ENCODE measurements at regions not wholly inside any gene's neighbourhood (a gene's known extent, or its start where the extent isn't known, plus 50 kb on each side); places are given as distances from the start of the nearest gene placed in this dataset.

DNA sequence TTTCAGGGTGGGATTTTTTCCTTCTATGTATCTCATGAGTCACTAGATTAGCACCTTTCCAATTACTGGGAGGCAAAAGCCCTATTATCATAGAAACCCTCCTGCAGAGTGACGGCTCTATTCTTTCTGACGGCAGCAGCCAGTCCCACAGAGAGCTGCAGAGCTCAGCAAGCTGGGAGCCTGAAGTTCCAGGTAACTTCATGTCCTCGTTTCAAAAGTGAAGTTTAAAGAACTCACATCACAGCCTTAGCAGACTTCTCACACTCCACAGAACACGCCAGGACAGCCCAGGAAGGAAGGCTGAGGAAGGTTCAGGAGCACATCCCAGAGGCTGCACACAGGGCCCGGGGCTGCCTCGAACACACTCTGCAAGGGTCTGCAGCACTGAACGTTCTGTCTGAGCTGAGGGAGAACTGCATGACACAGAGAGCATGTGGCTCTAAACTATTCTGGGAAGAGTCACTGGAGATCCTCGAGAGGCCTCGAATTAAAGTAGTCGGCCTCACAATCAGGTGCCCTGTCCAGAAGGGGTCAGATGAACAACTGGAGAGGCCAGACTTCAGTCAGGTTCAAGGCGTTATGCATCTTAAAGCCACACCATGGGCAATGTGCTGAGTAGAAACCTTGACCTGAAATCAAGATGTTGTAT, 104.2 kb upstream of the DRD2 start:
- DNase-seq = no peak

DNA sequence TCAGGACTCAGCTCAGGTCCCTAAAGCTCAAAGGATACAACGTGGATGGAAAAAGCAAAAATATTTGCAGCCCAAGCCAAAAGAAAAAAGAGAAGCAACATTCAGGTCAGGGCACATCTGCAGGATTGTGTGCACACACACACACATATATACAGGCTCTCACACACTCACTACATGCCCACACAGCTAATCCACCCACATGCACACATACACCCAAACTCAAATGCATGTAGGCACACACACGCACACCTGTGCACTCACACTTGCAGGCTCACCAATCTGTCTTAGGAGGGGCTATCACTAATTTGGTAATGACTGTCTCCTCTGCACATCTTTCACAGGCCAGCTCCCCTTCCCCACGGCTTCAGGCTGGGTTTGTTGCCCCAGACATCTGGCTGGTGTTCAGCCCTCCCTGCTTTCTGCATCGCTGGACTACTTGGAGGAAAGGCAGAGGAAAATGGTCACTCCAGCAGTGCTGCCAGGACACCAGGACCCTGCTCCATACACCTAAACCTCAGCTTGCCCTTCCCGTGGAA, 103.6 kb upstream of the DRD2 start:
- DNase-seq = no peak

DNA sequence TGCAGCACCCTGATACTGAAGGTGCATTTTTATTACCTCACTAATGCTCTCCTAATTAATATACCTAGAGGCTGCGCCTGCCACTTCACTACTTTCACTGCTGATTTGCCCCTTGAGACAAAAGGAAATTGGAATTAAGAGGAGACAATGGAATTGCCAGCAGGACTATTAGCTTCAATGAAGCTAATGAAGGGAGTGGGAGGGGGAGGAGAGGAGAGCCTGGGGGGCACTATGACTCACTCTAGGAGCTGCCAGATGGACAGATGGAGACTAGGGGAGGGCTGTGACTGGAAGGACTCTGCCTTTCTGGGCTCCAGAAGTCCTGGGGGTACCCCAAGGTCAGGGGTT, 102.8 kb upstream of the DRD2 start:
- no peak for DNase-seq

DNA sequence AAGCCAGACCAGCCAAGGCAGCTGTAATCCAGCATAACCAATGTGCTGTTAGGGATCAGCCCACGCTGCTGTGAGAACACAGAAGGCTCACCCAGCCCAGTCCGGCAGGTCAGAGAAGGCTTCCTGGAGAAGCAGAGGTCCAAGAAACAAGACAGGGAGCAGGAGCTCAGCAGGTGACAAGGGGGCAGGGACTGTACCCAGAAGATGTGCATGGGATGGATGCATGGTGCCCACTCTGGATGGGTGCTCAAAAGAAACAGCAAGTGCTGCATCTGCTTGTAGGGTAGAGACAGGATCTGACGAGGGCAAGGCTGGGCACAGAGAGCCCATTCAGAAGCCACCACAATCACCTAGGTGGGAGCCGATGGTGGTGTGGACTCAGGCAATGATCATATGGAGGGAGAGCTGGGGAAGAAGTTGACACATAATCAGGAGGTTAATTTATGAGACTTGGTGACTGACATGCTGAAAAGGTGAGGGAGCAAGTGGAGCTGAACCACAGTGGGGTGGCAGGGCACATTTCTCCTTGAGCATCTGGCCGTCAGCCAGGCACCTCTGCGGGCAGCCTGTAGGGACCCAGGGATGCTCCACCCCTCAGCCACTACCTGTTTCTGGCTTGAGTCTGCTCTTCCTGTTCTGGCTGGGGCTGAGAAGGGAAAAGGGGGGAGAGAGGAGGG, 102.3 kb upstream of the DRD2 start:
- DNase-seq = no peak

DNA sequence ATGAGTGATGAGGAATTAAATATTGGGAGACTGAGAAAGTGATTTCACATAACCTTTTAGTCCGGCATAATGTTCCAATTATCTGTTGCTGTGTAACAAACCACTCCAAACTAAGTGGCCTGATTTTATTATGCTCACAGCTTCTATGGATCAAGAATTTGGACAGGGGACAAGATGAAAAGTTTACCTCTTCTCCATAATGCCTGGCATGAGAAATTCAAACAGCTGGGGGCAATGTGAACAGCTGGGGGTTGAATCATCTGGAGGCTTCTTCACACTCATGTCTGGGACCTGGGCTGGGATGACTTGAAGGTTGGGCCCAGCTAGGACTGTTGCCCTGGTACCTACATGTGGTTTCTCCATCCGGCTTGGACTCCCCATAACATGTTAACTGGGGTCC, 99.4 kb upstream of the DRD2 start:
- no peak for DNase-seq

DNA sequence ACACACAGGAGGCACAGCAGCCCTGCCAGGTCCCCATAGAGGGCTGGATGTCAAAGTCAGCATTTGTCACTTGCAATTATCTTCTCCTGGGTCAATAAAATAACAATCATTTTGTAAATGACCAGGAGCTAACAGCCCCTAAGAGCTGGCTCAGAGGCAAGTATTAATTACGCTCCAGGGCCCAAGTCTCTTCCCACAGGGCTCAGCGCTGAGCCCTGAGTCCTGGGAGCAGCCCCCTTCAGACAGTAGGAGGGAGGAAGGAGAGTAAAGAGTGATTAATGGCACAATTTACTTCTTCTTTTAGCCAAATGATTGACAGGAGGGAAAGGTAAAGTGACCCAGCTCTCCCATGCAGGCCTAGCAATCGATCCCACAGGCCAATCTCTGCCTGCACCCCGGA, 99.0 kb upstream of the DRD2 start:
- no peak for DNase-seq

DNA sequence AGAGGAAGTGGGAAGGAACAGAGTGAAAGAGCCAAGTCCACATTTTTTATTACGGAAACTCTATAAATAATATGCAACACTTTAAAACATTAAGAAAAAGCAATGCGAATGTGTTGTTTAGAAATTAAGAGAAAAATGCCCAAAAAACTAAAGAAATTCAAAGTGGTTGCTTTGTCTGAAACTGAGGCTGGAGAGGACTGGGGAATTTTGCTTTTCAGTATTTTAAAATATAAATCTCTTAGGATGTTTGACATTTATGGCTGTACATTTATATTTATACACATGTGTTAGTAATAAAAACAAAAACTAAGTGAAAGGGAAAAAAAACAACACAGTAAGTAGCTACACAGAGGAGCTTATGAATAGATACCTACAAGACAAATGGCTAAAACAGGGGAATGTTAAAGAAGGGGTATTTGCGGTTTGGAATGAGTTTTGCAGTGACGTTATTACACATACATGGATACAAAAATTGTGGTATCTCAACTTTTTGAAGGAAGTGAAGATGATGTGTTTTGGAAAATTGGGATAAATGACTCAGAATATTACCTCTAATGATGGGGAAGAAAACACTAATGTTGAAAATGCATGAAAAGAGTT, 97.0 kb upstream of the DRD2 start:
- DNase-seq = no peak

DNA sequence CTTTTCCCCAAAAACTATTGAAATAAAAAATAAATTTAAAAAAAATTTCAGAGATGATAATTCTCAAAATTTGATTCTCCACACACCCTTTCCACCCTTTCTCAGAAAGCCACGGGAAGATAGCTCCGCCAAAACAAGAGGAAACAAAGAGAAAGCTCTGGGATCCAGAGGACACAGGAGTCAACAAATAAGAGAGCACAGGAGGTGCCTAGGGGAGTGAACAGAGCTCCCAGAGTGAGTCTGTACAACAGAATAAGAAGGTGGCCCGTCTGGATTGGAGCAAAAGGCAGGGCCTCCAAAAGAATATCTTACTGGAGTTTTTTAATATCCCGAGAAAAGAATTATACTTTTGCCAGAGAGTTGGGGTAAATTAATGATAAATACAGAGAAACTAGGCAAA, 96.3 kb upstream of the DRD2 start:
- DNase-seq = no peak

DNA sequence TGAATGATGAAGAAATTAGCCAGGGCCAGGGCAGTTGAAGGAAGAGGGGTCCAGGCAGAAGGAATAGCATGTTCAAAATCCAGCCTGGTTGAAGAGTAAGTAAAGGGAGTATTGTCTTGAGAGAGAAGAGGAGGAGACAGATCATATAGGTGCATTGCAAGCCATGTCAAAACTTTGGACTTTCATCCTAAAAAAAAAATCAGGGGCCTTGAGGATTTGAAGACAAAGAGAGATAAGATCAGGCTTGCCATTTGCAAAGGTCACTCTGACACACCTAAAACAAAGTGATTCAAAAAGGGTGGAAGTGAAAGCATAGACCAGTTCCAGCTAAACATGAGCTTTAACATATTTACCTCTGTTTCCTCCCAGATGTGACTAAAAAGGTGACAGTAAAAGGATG, 95.7 kb upstream of the DRD2 start:
- DNase-seq = no peak

DNA sequence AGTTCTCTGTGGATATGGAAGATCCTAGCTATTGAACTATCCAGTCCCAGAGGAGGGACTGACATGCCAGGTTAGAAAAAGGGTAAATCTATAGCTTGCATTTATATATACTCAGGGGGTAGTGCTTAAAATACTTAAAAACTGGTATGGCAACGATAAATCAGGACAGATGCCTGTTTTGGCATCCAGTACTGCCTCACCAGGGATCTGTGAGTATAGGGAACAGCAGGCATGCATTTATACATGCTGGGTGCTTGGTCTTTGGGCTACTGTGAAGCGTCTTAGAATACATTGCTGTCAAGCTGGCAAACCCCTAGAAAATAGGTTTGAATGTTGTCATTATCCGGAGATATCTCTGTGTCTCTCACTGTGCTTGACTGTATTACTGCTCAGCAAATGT, 94.2 kb upstream of the DRD2 start:
- DNase-seq = no peak

DNA sequence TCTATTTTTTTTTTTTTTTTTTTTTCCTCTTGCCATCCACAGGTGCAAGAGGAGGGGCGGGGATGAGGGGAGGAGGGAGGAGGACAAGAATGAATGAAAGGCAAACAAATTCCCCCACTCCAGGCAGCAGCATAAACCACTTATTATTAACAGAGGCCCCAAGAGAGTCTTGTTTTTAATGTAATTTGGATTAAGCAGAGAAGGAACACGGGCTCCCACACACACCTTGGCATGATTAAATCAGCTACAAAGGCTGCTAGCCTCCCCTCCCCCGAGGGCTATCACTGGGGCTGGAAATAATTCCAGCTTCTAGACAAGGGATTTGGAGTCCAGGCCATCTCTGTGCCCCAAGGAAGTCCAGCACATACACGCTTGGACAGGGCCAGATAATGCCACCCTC, 93.4 kb upstream of the DRD2 start:
- DNase-seq = no peak

DNA sequence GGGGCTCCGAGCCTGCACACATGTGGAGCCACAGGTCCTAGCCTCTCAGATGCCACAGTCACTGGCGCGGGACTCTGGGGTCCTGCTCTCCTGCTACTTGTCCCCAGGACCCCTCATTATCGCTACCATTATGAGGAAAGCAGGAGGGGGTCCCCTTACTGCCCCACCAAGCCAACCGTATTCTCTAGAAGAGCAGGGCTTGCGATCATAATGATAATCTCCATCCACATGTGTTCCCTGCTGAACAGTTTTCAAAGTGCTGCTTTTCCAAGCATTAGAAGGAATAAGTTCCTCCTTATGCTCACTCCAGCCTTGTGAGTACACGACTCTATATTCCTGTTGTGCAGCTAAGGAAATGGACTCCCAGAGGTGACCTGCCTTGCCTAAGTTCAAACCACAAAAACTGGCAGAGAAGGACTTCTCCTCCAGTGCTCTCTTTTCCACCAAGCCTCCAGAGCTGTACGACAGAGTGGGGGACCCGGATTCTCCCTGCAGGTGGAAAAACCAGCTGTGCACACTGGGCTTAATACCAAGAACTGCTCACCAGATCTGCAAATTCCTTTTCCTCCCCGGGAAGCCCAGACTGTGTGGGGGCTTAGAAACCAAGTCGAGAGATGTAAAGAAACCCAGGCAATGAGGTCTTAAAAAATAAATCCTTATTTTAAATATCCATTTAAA, 92.8 kb upstream of the DRD2 start:
- DNase-seq = no peak

DNA sequence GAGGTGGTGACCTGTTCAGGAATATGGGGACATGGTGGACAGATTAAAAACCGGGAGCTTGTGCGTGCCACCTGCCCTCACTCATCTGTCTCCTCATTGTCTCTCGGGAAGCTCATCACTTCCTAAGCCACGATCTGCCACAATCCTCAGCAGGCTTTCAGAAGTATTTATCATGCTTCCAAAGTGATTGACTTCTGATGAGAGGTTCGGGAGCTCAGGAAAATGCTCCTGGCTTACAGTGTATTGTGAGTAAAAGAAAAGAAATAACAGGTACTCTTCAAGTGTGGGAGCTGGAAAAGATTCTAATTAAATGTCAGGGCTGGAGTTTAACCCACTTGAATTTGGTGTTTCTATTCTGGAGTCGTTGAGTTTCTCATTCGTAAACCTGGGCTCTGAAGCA, 91.9 kb upstream of the DRD2 start:
- no peak for DNase-seq

DNA sequence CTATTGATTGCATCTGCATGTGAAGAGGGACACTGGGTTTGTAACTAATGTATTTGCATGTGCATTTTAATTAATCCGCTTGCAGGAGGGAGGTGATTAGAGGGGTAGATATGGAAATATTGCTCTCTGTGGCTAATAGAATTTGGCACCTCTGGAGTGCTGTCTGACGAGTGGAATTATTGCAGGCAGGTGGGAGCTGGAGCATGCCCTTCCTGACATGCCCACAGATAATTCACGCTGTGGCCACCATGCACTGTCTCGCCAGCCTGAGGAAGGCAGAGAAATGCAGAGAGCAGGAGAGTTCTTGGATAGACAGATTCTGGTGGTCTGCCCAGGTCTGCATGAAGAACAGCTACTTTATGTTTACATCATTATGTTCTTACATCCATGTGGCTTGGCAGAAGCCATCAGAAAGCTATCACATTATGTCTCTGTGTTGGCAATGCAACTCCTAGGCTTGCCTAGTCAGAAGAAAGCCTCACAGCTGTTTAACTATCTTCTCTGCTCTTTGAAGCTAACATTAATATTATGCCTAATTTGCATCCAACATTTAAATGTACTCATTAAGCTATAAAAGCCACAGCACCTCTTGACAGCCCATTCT, 89.4 kb upstream of the DRD2 start:
- DNase-seq = no peak

DNA sequence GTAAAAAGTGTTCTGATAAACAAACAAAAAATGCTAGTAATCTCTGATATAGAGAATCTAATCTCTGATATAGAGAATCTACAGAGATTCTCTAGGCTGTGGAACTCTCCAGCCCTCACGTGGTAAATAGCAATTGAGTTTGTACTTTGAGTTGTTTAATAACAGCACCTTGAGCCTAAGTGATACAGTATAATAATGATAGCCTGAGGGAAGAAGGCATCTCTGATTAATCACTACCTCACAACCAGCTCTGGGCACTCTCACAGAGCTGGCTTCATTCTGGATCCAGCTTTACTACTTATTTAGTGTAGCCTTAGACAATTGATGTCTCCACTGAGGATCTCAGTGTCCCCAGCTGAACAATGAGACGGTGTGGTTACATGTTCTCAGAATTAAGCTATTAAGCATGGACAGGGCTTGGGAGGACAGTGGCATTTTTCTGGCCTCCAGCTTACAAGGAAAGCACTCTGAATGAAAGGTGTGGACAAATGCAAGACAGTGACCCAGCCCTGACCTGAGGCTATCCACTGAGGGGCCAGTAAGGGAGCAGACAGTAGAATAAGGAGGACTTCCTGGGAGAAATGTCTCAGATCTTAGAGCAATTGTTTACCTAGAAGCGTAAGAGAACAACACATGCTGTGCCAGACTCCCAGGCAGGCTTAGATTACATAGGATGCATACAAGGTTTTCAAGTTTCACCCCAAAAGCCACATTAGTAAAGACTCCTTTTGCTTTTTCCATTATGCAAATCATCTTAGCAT, 88.7 kb upstream of the DRD2 start:
- DNase-seq = no peak

DNA sequence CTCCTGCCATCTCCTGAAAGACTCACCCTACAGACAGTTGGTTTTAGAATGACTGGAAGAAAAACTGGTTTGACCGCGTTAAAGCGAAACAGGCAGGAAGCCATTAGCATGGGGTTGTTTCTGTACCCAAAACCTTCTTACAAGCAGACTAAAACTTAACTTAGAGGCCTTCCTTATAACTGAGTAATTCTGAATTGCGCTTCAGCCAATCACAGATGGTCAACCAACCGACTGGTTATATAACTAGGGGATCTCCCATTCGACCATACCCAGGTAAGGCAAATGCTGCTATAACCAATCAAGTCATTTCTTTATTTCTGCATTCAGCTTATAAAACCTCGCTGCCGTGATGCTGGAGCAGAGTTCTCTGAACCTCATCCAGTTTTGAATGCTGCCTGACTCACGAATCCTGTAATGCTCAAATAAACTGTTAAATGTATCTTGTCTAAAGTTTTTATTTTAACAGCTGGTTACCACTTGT, 87.8 kb upstream of the DRD2 start:
- DNase-seq = no peak

DNA sequence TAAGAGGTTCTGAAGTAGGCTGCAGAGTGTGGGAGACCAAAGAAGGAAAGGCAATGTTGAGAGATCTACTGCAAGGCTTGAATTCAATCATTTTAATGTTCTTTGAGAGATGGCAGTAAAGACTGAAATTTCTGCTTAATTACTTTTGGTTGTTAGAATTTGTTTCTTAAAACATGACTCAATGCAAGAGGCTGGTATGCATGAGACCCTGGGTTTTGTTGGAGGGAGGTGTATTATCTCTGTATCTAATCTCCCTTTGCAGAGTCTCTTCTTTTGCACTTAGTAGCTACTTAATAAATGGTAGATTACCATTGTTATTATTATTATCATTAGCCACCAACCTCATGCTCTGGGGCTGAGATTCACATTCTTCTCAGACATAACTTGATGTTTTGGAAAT, 87.4 kb upstream of the DRD2 start:
- no peak for DNase-seq

DNA sequence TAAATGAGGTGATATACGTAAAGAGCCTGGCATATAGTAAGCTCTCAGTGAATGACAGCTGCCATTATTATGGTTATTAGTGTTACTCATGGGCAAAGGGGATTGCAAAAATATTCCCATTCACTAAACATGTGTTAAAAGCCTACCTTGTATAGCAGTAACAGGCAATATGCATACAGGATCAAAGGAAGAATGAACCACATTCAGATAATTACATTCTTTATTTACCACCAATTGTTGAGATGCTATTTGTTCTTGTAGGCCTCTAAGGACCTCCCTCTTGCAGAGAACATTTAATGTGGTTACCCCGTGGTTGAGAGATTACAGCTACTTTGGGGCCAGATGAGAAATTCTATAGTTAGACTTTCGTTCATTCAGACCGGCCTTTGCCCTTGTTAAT, 82.7 kb upstream of the DRD2 start:
- no peak for DNase-seq

DNA sequence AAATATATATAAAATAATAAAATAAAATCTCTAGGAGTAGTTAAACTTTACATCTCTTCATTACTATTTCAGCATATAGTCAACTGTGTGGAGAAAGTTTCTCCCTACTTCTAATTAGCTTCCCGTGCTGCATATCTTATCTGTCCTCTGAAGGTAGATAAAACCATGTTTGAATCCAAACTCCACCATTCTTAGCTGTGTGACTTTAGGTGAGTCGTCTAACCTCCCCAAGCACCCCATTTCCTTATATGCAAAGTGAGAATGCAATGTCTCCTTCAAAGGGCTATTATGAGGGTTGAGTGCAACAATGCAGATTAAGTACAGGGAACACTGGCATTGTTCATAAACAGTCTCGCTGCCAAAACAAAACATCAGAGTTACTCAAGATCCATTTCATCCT, 80.8 kb upstream of the DRD2 start:
- DNase-seq = no peak

DNA sequence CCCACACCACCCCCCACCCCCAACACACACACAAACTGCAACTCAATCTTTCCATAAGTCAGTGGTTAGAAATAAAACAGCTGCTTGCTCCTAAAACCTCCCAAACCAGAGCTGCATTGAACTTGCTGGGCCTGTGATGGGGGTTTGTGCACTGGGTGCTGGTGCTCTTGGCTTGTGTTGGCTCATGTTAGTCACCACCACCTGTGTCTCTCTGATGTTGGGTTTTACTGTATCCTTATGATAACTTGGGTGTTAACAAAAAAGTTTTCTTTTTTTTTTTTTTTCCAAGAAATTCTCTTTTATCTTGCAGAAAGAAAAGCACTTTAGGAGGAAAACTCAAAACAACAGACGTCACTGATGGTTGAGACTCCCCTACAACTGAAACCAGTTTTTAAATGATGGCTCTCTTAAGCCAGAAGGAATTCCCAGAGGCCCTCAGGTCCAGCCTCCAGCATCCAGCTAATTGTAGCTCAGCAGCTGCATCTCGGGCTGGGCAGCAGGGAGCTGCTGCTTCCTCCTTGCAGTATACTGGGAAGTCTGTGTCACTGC, 79.9 kb upstream of the DRD2 start:
- DNase-seq = no peak

DNA sequence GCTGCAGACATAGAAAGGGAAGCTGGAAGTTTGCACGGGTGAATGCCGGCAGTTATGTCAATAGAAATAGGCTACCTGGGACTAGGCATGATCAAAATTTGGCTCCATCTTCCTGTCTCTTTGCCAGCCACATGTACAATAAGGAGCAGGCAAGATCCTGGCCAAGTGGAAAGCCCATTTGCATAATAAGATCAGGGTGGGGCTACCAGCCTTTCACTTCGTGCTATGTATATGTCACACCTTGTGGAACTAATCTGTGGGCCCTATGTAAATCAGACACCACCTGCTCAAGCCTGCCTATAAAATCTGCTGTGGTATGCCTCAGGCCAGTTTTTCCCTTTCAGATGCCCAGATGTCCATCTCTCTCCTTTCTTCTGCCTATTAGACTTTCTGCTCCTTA, 79.3 kb upstream of the DRD2 start:
- no peak for DNase-seq

DNA sequence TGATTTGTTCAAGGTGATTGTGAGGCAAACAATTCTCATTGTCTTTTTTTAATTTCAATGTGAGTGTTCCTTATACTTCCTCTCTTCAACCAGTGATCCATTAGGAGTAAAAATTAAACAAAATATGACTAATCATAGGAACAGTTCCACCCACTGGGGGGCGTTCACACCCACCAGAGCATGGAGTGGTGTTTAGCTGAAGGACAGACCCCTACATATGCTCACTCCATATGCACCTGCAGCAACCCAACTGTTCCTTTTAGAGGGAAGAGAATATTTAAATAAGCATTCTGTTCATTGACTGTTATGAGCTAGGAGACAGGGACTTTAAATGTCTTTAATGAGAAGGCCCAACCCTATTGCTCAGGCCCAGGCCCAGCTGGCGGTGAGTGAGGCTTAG, 78.7 kb upstream of the DRD2 start:
- DNase-seq = no peak
